H1 (cell line): ENCODE measurements at regions not wholly inside any gene's neighbourhood (a gene's known extent, or its start where the extent isn't known, plus 50 kb on each side); places are given as distances from the start of the nearest gene placed in this dataset.

Experiments
- CTCF ChIA-PET: fragments of 300-600 bp; sonication (Branson Sonifier 250); formaldehyde crosslinking; loops from one replicate; lab custom pipeline; 2021; ENCODE audit not compliant: partially characterized antibody; lab: Charles Lee
- POLR2A ChIA-PET: fragments of 300-600 bp; sonication (Branson Sonifier 250); formaldehyde crosslinking; loops from one replicate; lab custom pipeline; 2021; ENCODE audit warnings: inconsistent platforms; ENCODE audit not compliant: partially characterized antibody; lab: Charles Lee
- DNase-seq, 2 experiments: peaks; one replicate each; pipeline versions ENCODE4 v3.0.0 to v3.0.0-alpha.2; 2010 to 2022; ENCODE audit warnings: low spot score in 2 of 2, low read depth in 1 of 2, mixed read lengths in 1 of 2
- FAIRE-seq: peaks from 2 replicates; lab custom pipeline; 2011; peaks lifted over from hg19 to GRCh38; lab: Jason Lieb, UNC
- H2AFZ ChIP-seq: 2 replicates; pipeline ENCODE4 v1.8.1; 2012; ENCODE audit warnings: low read length, inconsistent platforms
- H2AK5ac ChIP-seq: 2 replicates; pipeline ENCODE4 v1.6.1; 2013; ENCODE audit warnings: low read depth, low read length
- H2BK120ac ChIP-seq: replicated peaks from 2 replicates; pipeline ENCODE3; 2013; ENCODE audit warnings: low read depth, low read length, inconsistent platforms
- H2BK12ac ChIP-seq: 2 replicates; pipeline ENCODE4 v1.6.1; 2013; ENCODE audit warnings: low read depth, low read length
- H2BK15ac ChIP-seq: 2 replicates; pipeline ENCODE4 v1.6.1; 2013; ENCODE audit warnings: low read length
- H2BK20ac ChIP-seq: 2 replicates; pipeline ENCODE4 v1.6.1; 2013; ENCODE audit warnings: low read length
- H2BK5ac ChIP-seq: 2 replicates; pipeline ENCODE4 v1.6.1; 2013; ENCODE audit warnings: low read depth, low read length
- H3K14ac ChIP-seq: 2 replicates; pipeline ENCODE4 v1.6.1; 2013; ENCODE audit warnings: inconsistent platforms; ENCODE audit not compliant: insufficient read length
- H3K18ac ChIP-seq: 2 replicates; pipeline ENCODE4 v1.6.1; 2013; ENCODE audit warnings: low read length; ENCODE audit errors: extremely low read depth
- H3K23ac ChIP-seq: 2 replicates; pipeline ENCODE4 v1.6.1; 2013; ENCODE audit warnings: inconsistent platforms; ENCODE audit not compliant: insufficient read length
- H3K23me2 ChIP-seq: 2 replicates; pipeline ENCODE4 v1.6.1; 2013; ENCODE audit warnings: low read depth, low read length
- H3K27ac ChIP-seq: 2 replicates; pipeline ENCODE4 v1.6.1; 2011; ENCODE audit warnings: low read depth, low read length, inconsistent platforms
- H3K27me3 ChIP-seq, 4 experiments: replicated peaks in 1 of 4; 1 replicate in 1 of 4; 2 replicates in 3 of 4; pipeline versions ENCODE4 v1.6.1 to v1.8.1; 2011 to 2013; ENCODE audit warnings: low read length in 3 of 4, mild to moderate bottlenecking in 3 of 4, inconsistent platforms in 2 of 4, mixed read lengths in 2 of 4, moderate library complexity in 1 of 4; ENCODE audit not compliant: control insufficient read depth in 3 of 4, insufficient read depth in 3 of 4; ENCODE audit errors: extremely low read depth in 1 of 4
- H3K36me3 ChIP-seq, 4 experiments: 2 replicates each; pipeline versions ENCODE4 v1.6.1 to v1.8.1; 2011 to 2013; ENCODE audit warnings: mild to moderate bottlenecking in 4 of 4, low read length in 3 of 4, moderate library complexity in 2 of 4, control low read depth in 1 of 4, inconsistent platforms in 1 of 4; ENCODE audit not compliant: insufficient read depth in 4 of 4, control insufficient read depth in 2 of 4
- H3K4ac ChIP-seq: replicated peaks from 2 replicates; pipeline ENCODE3; 2013; ENCODE audit warnings: low read length, low read depth, mixed read lengths, inconsistent platforms; ENCODE audit not compliant: insufficient read length
- H3K4me1 ChIP-seq, 4 experiments: replicated peaks in 1 of 4; 1 replicate in 1 of 4; 2 replicates in 3 of 4; pipeline versions ENCODE4 v1.6.1 to v1.8.1; 2011 to 2013; ENCODE audit warnings: low read length in 3 of 4, inconsistent platforms in 2 of 4, mixed read lengths in 1 of 4; ENCODE audit not compliant: insufficient read depth in 4 of 4, control insufficient read depth in 3 of 4
- H3K4me2 ChIP-seq, 2 experiments: 2 replicates each; pipeline versions ENCODE4 v1.6.1 to v1.8.1; 2011 to 2013; ENCODE audit warnings: low read depth in 2 of 2, low read length in 2 of 2, control low read depth in 1 of 2, inconsistent platforms in 1 of 2, mild to moderate bottlenecking in 1 of 2; ENCODE audit not compliant: insufficient read depth in 1 of 2
- H3K4me3 ChIP-seq, 4 experiments: fragments of 200-600, 300-600 bp in 1 of 4; sonication (generic), shearing (Covaris generic), sonication (Bioruptor Twin) in 1 of 4; 2 replicates each; pipeline versions ENCODE4 v1.5.1 to v1.8.1; 2011 to 2016; ENCODE audit warnings: low read length in 4 of 4, low read depth in 3 of 4, control low read depth in 2 of 4, inconsistent platforms in 2 of 4, mild to moderate bottlenecking in 2 of 4, mixed read lengths in 1 of 4, moderate library complexity in 1 of 4; ENCODE audit not compliant: insufficient read depth in 2 of 4; ENCODE audit errors: extremely low read depth in 1 of 4
- H3K56ac ChIP-seq: replicated peaks from 2 replicates; pipeline ENCODE3; 2013; ENCODE audit warnings: low read depth, mild to moderate bottlenecking, mixed read lengths, low read length, inconsistent platforms; ENCODE audit not compliant: insufficient read length
- H3K79me1 ChIP-seq: 2 replicates; pipeline ENCODE4 v1.6.1; 2013; ENCODE audit warnings: low read depth, low read length, control low read depth
- H3K79me2 ChIP-seq, 2 experiments: 2 replicates each; pipeline versions ENCODE4 v1.6.1 to v1.8.1; 2012 to 2013; ENCODE audit warnings: low read length in 2 of 2, mild to moderate bottlenecking in 2 of 2, inconsistent platforms in 1 of 2; ENCODE audit not compliant: insufficient read depth in 2 of 2, control insufficient read depth in 1 of 2
- H3K9ac ChIP-seq, 4 experiments: replicated peaks in 1 of 4; 1 replicate in 1 of 4; 2 replicates in 3 of 4; pipeline versions ENCODE4 v1.6.1 to v1.8.1; 2011 to 2013; ENCODE audit warnings: low read depth in 3 of 4, low read length in 3 of 4, control low read depth in 2 of 4, mild to moderate bottlenecking in 2 of 4, moderate library complexity in 2 of 4, inconsistent platforms in 1 of 4; ENCODE audit errors: extremely low read depth in 1 of 4
- H3K9me3 ChIP-seq, 2 experiments: 2 replicates each; pipeline versions ENCODE4 v1.6.1 to v1.8.1; 2012 to 2013; ENCODE audit warnings: mild to moderate bottlenecking in 2 of 2, moderate library complexity in 2 of 2, control low read depth in 1 of 2, inconsistent platforms in 1 of 2, low read depth in 1 of 2, low read length in 1 of 2, mixed read lengths in 1 of 2; ENCODE audit not compliant: insufficient read depth in 2 of 2
- H4K20me1 ChIP-seq, 2 experiments: replicated peaks in 1 of 2; 2 replicates each; pipeline versions ENCODE3 to v1.8.1; 2011 to 2013; ENCODE audit warnings: inconsistent platforms in 2 of 2, low read length in 2 of 2, mild to moderate bottlenecking in 1 of 2; ENCODE audit not compliant: insufficient read depth in 2 of 2, control insufficient read depth in 1 of 2
- H4K5ac ChIP-seq: 2 replicates; pipeline ENCODE4 v1.6.1; 2013; ENCODE audit warnings: low read length, low read depth, mixed read lengths, inconsistent platforms; ENCODE audit not compliant: insufficient read length
- H4K8ac ChIP-seq: 2 replicates; pipeline ENCODE4 v1.8.0; 2013; ENCODE audit warnings: mild to moderate bottlenecking, moderate library complexity, low read length, inconsistent platforms; ENCODE audit not compliant: insufficient read depth; ENCODE audit errors: extremely low read depth
- H4K91ac ChIP-seq: replicated peaks from 2 replicates; pipeline ENCODE3; 2013; ENCODE audit warnings: low read length, mixed read lengths, inconsistent platforms; ENCODE audit not compliant: insufficient read length
- ASH2L ChIP-seq: fragments of 200-600, 300-600 bp; sonication (generic); IDR thresholded peaks from one replicate; pipeline ENCODE4 v1.7.1; 2017; ENCODE audit warnings: low read length
- CBX8 ChIP-seq: fragments of 300-800, 300-1000 bp; sonication (generic); IDR thresholded peaks from 2 replicates; pipeline ENCODE4 v1.7.1; 2016; ENCODE audit warnings: low read depth, low read length, borderline replicate concordance
- CREB1 ChIP-seq: IDR thresholded peaks from 2 replicates; pipeline ENCODE4 v1.6.1; 2012; ENCODE audit warnings: inconsistent platforms
- KDM5A ChIP-seq: fragments of 200-600 bp; IDR thresholded peaks from 2 replicates; pipeline ENCODE4 v1.7.1; 2012; ENCODE audit warnings: mild to moderate bottlenecking, low read length, inconsistent platforms, mixed read lengths
- PHF8 ChIP-seq: fragments of 200-600 bp; sonication (generic); conservative IDR thresholded peaks from 2 replicates; pipeline ENCODE4 v1.7.1; 2012; ENCODE audit warnings: low read depth, mild to moderate bottlenecking, inconsistent platforms, low read length, moderate library complexity
- SIRT6 ChIP-seq: IDR thresholded peaks from one replicate; pipeline ENCODE4 v1.7.1; 2012; ENCODE audit warnings: low read length, inconsistent platforms
- SIX5 ChIP-seq: IDR thresholded peaks from 2 replicates; pipeline ENCODE4 v1.6.1; 2011; ENCODE audit warnings: mild to moderate bottlenecking, low read depth, low read length
- SP2 ChIP-seq: IDR thresholded peaks from 2 replicates; pipeline ENCODE4 v1.6.1; 2012; ENCODE audit warnings: mild to moderate bottlenecking, low read length, inconsistent platforms
- TAF7 ChIP-seq: optimal IDR thresholded peaks from 2 replicates; pipeline ENCODE3; 2011; ENCODE audit warnings: low read depth, mild to moderate bottlenecking, inconsistent platforms, low read length, moderate library complexity, borderline replicate concordance
- YY1 ChIP-seq: IDR thresholded peaks from 2 replicates; pipeline ENCODE4 v1.6.1; 2011; ENCODE audit warnings: low read depth, mild to moderate bottlenecking, low read length
- WGBS, 2 experiments: shearing (Covaris generic) in 1 of 2; methylation state at CpG; one replicate each; pipeline versions ENCODE4 v1.1.6 to v1.1.7; 2013 to 2015; ENCODE audit warnings: low lambda C conversion rate in 2 of 2, mixed read lengths in 2 of 2, inconsistent platforms in 1 of 2, low coverage in 1 of 2, missing lambda C conversion rate in 1 of 2; ENCODE audit not compliant: insufficient replicate concordance in 2 of 2, insufficient coverage in 1 of 2, insufficient read length in 1 of 2; ENCODE audit errors: extremely low coverage in 1 of 2, missing lambda C conversion rate in 1 of 2; 5-methylcytosine and 5-hydroxymethylcytosine counted together
- TF ChIP-seq, protein P1 (sequence below): IDR thresholded peaks from 2 replicates; pipeline ENCODE4 v1.6.1; 2012; ENCODE audit warnings: inconsistent platforms

- Histone ChIP-seq H3K4ac (no peak overlapping the region), H3K4me3 (no peak overlapping the region), H3K9me3 (no peaks in the 10 kb centered on the region), H3K23me2 (no peaks in the 10 kb centered on the region), H2BK120ac (no peak overlapping the region), H4K5ac (no peak overlapping the region), H4K20me1 (no peaks in the 10 kb centered on the region), H2BK15ac (no peak overlapping the region), H3K79me1 (no peaks in the 10 kb centered on the region), H3K14ac (no peak overlapping the region), H3K56ac (no peak overlapping the region), H4K91ac (no peak overlapping the region), H3K27ac (no peak overlapping the region), H2AFZ (no peak overlapping the region), H4K8ac (no peak overlapping the region), H2BK20ac (no peak overlapping the region), H3K4me2 (no peak overlapping the region), H3K9ac (no peak overlapping the region), H3K4me1 (peaks cover 0 to 2% (median 0%) of the 10 kb centered on the region in 4 experiments; a peak in 1 of 7 replicates), H3K79me2 (no peaks in the 10 kb centered on the region), H3K18ac (no peak overlapping the region), H2BK12ac (no peak overlapping the region), H2BK5ac (no peak overlapping the region), H3K27me3 (no peaks in the 10 kb centered on the region), H3K23ac (no peak overlapping the region), H2AK5ac (no peak overlapping the region)
- DNase-seq (no peak), FAIRE-seq (no peak)
- WGBS, 2 experiments: 90% methylated on average over 1 of the region's 1 CpG; no CpG with 5 or more reads in 1 of the 2 experiments
- ChIA-PET CTCF (no interaction called here), POLR2A (no interaction called here)
- TF ChIP-seq PHF8 (no peak), CREB1 (no peak), SP2 (no peak), SIRT6 (no peak), ASH2L (no peak), TAF7 (no peak), SIX5 (no peak), KDM5A (no peak), CBX8 (no peak), YY1 (no peak)
- TF ChIP-seq, protein P1, sequence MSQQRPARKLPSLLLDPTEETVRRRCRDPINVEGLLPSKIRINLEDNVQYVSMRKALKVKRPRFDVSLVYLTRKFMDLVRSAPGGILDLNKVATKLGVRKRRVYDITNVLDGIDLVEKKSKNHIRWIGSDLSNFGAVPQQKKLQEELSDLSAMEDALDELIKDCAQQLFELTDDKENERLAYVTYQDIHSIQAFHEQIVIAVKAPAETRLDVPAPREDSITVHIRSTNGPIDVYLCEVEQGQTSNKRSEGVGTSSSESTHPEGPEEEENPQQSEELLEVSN: no peak
- TF ChIP-seq, all 59 proteins: peak for 0
- H3K36me3 ChIP-seq: no peaks in the 10 kb centered on the region
Observed at GRCh38 chr2:149816756-149817551, 229.4 kb upstream of the MMADHC start.
